Endodermal cell (in vitro differentiated cells): ENCODE measurements at regions not wholly inside any gene's neighbourhood (a gene's known extent, or its start where the extent isn't known, plus 50 kb on each side); places are given as distances from the start of the nearest gene placed in this dataset.

Experiments
- DNase-seq: peaks from one replicate; pipeline ENCODE4 v3.0.0-alpha.2; 2017
- H3K27ac ChIP-seq: 2 replicates; pipeline ENCODE4 v1.5.1; 2013; ENCODE audit warnings: mild to moderate bottlenecking, low read depth, low read length, moderate library complexity
- H3K27me3 ChIP-seq: 2 replicates; pipeline ENCODE4 v1.6.1; 2013; ENCODE audit warnings: mild to moderate bottlenecking, low read length, moderate library complexity; ENCODE audit not compliant: insufficient read depth, control insufficient read depth, poor library complexity, severe bottlenecking
- H3K36me3 ChIP-seq: 2 replicates; pipeline ENCODE4 v1.7.0; 2013; ENCODE audit warnings: mild to moderate bottlenecking, low read length, moderate library complexity; ENCODE audit not compliant: control insufficient read depth, insufficient read depth
- H3K4me1 ChIP-seq: one replicate; pipeline ENCODE4 v1.7.0; 2013; ENCODE audit warnings: low read length; ENCODE audit not compliant: control insufficient read depth, insufficient read depth
- H3K4me3 ChIP-seq: 2 replicates; pipeline ENCODE4 v1.5.1; 2013; ENCODE audit warnings: mild to moderate bottlenecking, low read length, moderate library complexity
- H3K9ac ChIP-seq: 2 replicates; pipeline ENCODE4 v1.6.1; 2013; ENCODE audit warnings: mild to moderate bottlenecking, low read length, moderate library complexity; ENCODE audit not compliant: poor library complexity, severe bottlenecking; ENCODE audit errors: extremely low read depth
- H3K9me3 ChIP-seq: 2 replicates; pipeline ENCODE4 v1.6.1; 2013; ENCODE audit warnings: mild to moderate bottlenecking, low read length, moderate library complexity; ENCODE audit not compliant: control insufficient read depth
- H3K27ac Mint-ChIP-seq: 2 replicates; pipeline ENCODE4 v1.8.0; 2020; ENCODE audit warnings: mixed read lengths
- H3K27me3 Mint-ChIP-seq: 2 replicates; pipeline ENCODE4 v1.8.0; 2021; ENCODE audit warnings: mild to moderate bottlenecking, mixed read lengths; ENCODE audit not compliant: insufficient read depth
- H3K36me3 Mint-ChIP-seq: 2 replicates; pipeline ENCODE4 v1.8.0; 2020; ENCODE audit warnings: low read depth, mixed read lengths
- H3K4me1 Mint-ChIP-seq: 2 replicates; pipeline ENCODE4 v1.8.0; 2020; ENCODE audit warnings: mixed read lengths
- H3K4me3 Mint-ChIP-seq: 2 replicates; pipeline ENCODE4 v1.8.0; 2020; ENCODE audit warnings: mild to moderate bottlenecking, moderate library complexity, mixed read lengths
- H3K9me3 Mint-ChIP-seq: 2 replicates; pipeline ENCODE4 v1.8.0; 2020; ENCODE audit warnings: mild to moderate bottlenecking, mixed read lengths
- WGBS, 2 experiments: methylation state at CpG; one replicate each; pipeline versions ENCODE4 v1.1.5 to v1.1.7; 2013; ENCODE audit warnings: missing lambda C conversion rate in 2 of 2, mixed read lengths in 1 of 2; ENCODE audit not compliant: insufficient coverage in 1 of 2, insufficient read length in 1 of 2; 5-methylcytosine and 5-hydroxymethylcytosine counted together
- TF ChIP-seq, protein P1 (sequence below): fragments of 200-600 bp; sonication (generic); conservative IDR thresholded peaks from 2 replicates; pipeline ENCODE4 v1.5.0; 2021; ENCODE audit warnings: antibody characterized with exemption, mild to moderate bottlenecking

DNA sequence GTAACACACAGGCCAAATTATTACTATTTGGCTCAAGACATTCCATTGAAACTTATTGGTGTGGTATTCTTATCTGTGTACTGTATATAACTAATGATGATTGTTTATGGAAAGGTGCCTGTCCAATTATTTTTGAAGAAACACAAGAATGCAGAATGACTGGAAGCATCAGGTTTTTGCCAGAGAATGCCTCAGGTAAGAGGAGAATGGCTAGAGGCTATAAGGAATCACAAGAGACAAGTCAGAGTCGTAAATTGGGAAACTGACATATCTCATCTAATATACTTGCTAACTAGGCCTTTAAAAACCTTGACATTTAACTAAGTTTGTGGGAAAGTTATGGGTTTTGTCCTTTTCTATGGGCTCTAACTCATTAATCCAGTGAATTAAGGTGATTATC is 69.3 kb upstream of the TTC29 start:
- no peaks in the 10 kb centered on the region for H3K9me3 ChIP-seq
- no peaks in the 10 kb centered on the region for H3K27me3 Mint-ChIP-seq
- peak overlapping the region; percentile 76 for H3K27ac Mint-ChIP-seq
- H3K9ac ChIP-seq, result no peak overlapping the region
- H3K4me3 Mint-ChIP-seq, result peak overlapping the region; percentile 12
- H3K4me1 ChIP-seq, result peaks cover 27% of the 10 kb centered on the region
- no peak overlapping the region for H3K27ac ChIP-seq
- H3K27me3 ChIP-seq, result no peaks in the 10 kb centered on the region
- no CpG with 5 or more reads among the region's 1 CpG for WGBS, 2 experiments
- no peaks in the 10 kb centered on the region for H3K36me3 ChIP-seq
- DNase-seq, result no peak
- H3K4me1 Mint-ChIP-seq, result peaks cover 48% of the 10 kb centered on the region
- no peak overlapping the region for H3K4me3 ChIP-seq
- H3K36me3 Mint-ChIP-seq, result no peaks in the 10 kb centered on the region
- H3K9me3 Mint-ChIP-seq, result no peaks in the 10 kb centered on the region
- TF ChIP-seq, protein P1, sequence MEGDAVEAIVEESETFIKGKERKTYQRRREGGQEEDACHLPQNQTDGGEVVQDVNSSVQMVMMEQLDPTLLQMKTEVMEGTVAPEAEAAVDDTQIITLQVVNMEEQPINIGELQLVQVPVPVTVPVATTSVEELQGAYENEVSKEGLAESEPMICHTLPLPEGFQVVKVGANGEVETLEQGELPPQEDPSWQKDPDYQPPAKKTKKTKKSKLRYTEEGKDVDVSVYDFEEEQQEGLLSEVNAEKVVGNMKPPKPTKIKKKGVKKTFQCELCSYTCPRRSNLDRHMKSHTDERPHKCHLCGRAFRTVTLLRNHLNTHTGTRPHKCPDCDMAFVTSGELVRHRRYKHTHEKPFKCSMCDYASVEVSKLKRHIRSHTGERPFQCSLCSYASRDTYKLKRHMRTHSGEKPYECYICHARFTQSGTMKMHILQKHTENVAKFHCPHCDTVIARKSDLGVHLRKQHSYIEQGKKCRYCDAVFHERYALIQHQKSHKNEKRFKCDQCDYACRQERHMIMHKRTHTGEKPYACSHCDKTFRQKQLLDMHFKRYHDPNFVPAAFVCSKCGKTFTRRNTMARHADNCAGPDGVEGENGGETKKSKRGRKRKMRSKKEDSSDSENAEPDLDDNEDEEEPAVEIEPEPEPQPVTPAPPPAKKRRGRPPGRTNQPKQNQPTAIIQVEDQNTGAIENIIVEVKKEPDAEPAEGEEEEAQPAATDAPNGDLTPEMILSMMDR, result no peak

GRCh38 chr4:147015491-147015890 is 69.8 kb upstream of the TTC29 start:
- Mint-ChIP-seq H3K4me1 (peaks cover 46% of the 10 kb centered on the region), H3K27ac (peak overlapping the region; percentile 76), H3K27me3 (no peaks in the 10 kb centered on the region), H3K4me3 (peak overlapping the region; percentile 12), H3K9me3 (no peaks in the 10 kb centered on the region), H3K36me3 (no peaks in the 10 kb centered on the region)
- no peaks in the 10 kb centered on the region for H3K27me3 ChIP-seq
- no peak overlapping the region for H3K4me3 ChIP-seq
- 65% methylated on average over 3 to 4 of the region's 4 CpGs for WGBS, 2 experiments
- no peaks in the 10 kb centered on the region for H3K36me3 ChIP-seq
- H3K9me3 ChIP-seq, result no peaks in the 10 kb centered on the region
- peaks cover 27% of the 10 kb centered on the region for H3K4me1 ChIP-seq
- H3K9ac ChIP-seq, result no peak overlapping the region
- DNase-seq, result no peak
- H3K27ac ChIP-seq, result no peak overlapping the region
- TF ChIP-seq, protein P1, result no peak

- H3K4me3 Mint-ChIP-seq, result no peak overlapping the region
- no peaks in the 10 kb centered on the region for H3K9me3 Mint-ChIP-seq
- DNase-seq, result no peak
- no peaks in the 10 kb centered on the region for H3K27me3 Mint-ChIP-seq
- Histone ChIP-seq H3K4me3 (no peak overlapping the region), H3K36me3 (no peaks in the 10 kb centered on the region), H3K27ac (no peak overlapping the region), H3K9me3 (no peaks in the 10 kb centered on the region), H3K9ac (no peak overlapping the region), H3K27me3 (no peaks in the 10 kb centered on the region), H3K4me1 (peaks cover 21% of the 10 kb centered on the region)
- no peaks in the 10 kb centered on the region for H3K36me3 Mint-ChIP-seq
- no peak overlapping the region for H3K27ac Mint-ChIP-seq
- TF ChIP-seq, protein P1, result no peak
- 87 to 93% methylated on average over 3 to 5 of the region's 5 CpGs for WGBS, 2 experiments
- peaks cover 31% of the 10 kb centered on the region for H3K4me1 Mint-ChIP-seq
These were observed 71.4 kb upstream of the TTC29 start for GRCh38 chr4:147017081-147017480.
